IMR-90 (cell line): ENCODE measurements at regions not wholly inside any gene's neighbourhood (a gene's known extent, or its start where the extent isn't known, plus 50 kb on each side); places are given as distances from the start of the nearest gene placed in this dataset.

Experiments
- ATAC-seq: fragments of 200-7000 bp; cut with Tn5 transposase; 2 replicates; pipeline ENCODE4 v1.9.1; 2020; ENCODE audit warnings: low read depth, mild to moderate bottlenecking, moderate library complexity
- BruUV-seq: library from RNA; stranded (reverse); fragments of 400-500 nt; replicated peaks from 2 replicates; lab custom pipeline; 2021; lab: Mats Ljungman, UMichigan
- CTCF ChIA-PET: fragments of 300-600 bp; formaldehyde crosslinking; extraction: SDS; loops from one replicate; lab custom pipeline; 2021; ENCODE audit warnings: antibody characterized with exemption; lab: Yijun Ruan, JAX
- POLR2A ChIA-PET: fragments of 300-600 bp; sonication (Branson Sonifier 250); formaldehyde crosslinking; loops from one replicate; lab custom pipeline; 2022; ENCODE audit warnings: antibody characterized with exemption; ENCODE audit not compliant: unreplicated experiment; lab: Charles Lee
- DNase-seq: peaks from one replicate; pipeline ENCODE4 v3.0.0; 2013
- H2AFZ ChIP-seq: replicated peaks from 2 replicates; pipeline ENCODE3; 2013; ENCODE audit warnings: low read length, mild to moderate bottlenecking; ENCODE audit not compliant: poor library complexity
- H2AK5ac ChIP-seq: 2 replicates; pipeline ENCODE4 v1.6.1; 2013; ENCODE audit warnings: low read depth, low read length, inconsistent platforms
- H2AK9ac ChIP-seq: replicated peaks from 2 replicates; pipeline ENCODE3; 2013; ENCODE audit warnings: mild to moderate bottlenecking, low read depth, low read length, moderate library complexity; ENCODE audit not compliant: poor library complexity
- H2BK120ac ChIP-seq: 2 replicates; pipeline ENCODE4 v1.6.1; 2013; ENCODE audit warnings: low read depth, low read length, inconsistent platforms
- H2BK15ac ChIP-seq: 3 replicates; pipeline ENCODE4 v1.6.1; 2013; ENCODE audit warnings: low read depth, low read length, inconsistent platforms
- H2BK20ac ChIP-seq: 2 replicates; pipeline ENCODE4 v1.6.1; 2013; ENCODE audit warnings: low read depth, mild to moderate bottlenecking, inconsistent platforms, low read length, moderate library complexity
- H2BK5ac ChIP-seq: 2 replicates; pipeline ENCODE4 v1.6.1; 2013; ENCODE audit warnings: mild to moderate bottlenecking, low read depth, low read length, inconsistent platforms; ENCODE audit not compliant: poor library complexity, severe bottlenecking
- H3K14ac ChIP-seq: replicated peaks from 2 replicates; pipeline ENCODE4 v1.6.1; 2013; ENCODE audit warnings: low read depth, low read length, inconsistent platforms
- H3K18ac ChIP-seq: 2 replicates; pipeline ENCODE4 v1.6.1; 2013; ENCODE audit warnings: low read depth, low read length, control low read depth
- H3K23ac ChIP-seq: 2 replicates; pipeline ENCODE4 v1.6.1; 2013; ENCODE audit warnings: low read depth, low read length, inconsistent platforms
- H3K27ac ChIP-seq: 2 replicates; pipeline ENCODE4 v1.5.1; 2013; ENCODE audit warnings: mild to moderate bottlenecking, control low read depth, low read length; ENCODE audit not compliant: insufficient read depth
- H3K27me3 ChIP-seq: 2 replicates; pipeline ENCODE4 v1.6.1; 2013; ENCODE audit warnings: low read length; ENCODE audit not compliant: control insufficient read depth, insufficient read depth
- H3K36me3 ChIP-seq: 2 replicates; pipeline ENCODE4 v1.6.1; 2013; ENCODE audit warnings: low read length, mixed read lengths; ENCODE audit not compliant: control insufficient read depth, insufficient read depth
- H3K4ac ChIP-seq: 2 replicates; pipeline ENCODE4 v1.6.1; 2013; ENCODE audit warnings: low read depth, low read length, inconsistent platforms
- H3K4me1 ChIP-seq: 2 replicates; pipeline ENCODE4 v1.6.1; 2013; ENCODE audit warnings: low read length, mixed read lengths; ENCODE audit not compliant: control insufficient read depth, insufficient read depth
- H3K4me2 ChIP-seq: 2 replicates; pipeline ENCODE4 v1.6.1; 2013; ENCODE audit warnings: low read depth, mild to moderate bottlenecking, control low read depth, low read length, moderate library complexity
- H3K4me3 ChIP-seq: 2 replicates; pipeline ENCODE4 v1.5.1; 2013; ENCODE audit warnings: low read depth, mild to moderate bottlenecking, control low read depth, low read length, moderate library complexity; ENCODE audit not compliant: insufficient read depth
- H3K56ac ChIP-seq: 2 replicates; pipeline ENCODE4 v1.6.1; 2013; ENCODE audit warnings: low read length, inconsistent platforms; ENCODE audit not compliant: insufficient read depth; ENCODE audit errors: extremely low read depth
- H3K79me1 ChIP-seq, 2 experiments: 2 replicates each; pipeline ENCODE4 v1.6.1; 2013; ENCODE audit warnings: low read length in 2 of 2, inconsistent platforms in 1 of 2, low read depth in 1 of 2
- H3K9ac ChIP-seq: 2 replicates; pipeline ENCODE4 v1.6.1; 2013; ENCODE audit warnings: low read depth, low read length, control low read depth
- H3K9me1 ChIP-seq: 2 replicates; pipeline ENCODE4 v1.6.1; 2013; ENCODE audit warnings: low read length, inconsistent platforms; ENCODE audit not compliant: insufficient read depth
- H3K9me3 ChIP-seq: 2 replicates; pipeline ENCODE4 v1.6.1; 2013; ENCODE audit warnings: low read length; ENCODE audit not compliant: control insufficient read depth, insufficient read depth
- H4K20me1 ChIP-seq: 2 replicates; pipeline ENCODE4 v1.6.1; 2013; ENCODE audit warnings: low read length, inconsistent platforms; ENCODE audit not compliant: insufficient read depth
- H4K5ac ChIP-seq: 2 replicates; pipeline ENCODE4 v1.6.1; 2013; ENCODE audit warnings: mild to moderate bottlenecking, low read depth, low read length, control low read depth
- H4K8ac ChIP-seq, 2 experiments: 2 replicates each; pipeline ENCODE4 v1.6.1; 2013; ENCODE audit warnings: low read depth in 2 of 2, low read length in 2 of 2, control low read depth in 1 of 2, inconsistent platforms in 1 of 2
- H4K91ac ChIP-seq: 2 replicates; pipeline ENCODE4 v1.6.1; 2013; ENCODE audit warnings: low read depth, low read length, inconsistent platforms; ENCODE audit not compliant: insufficient read depth
- BHLHE40 ChIP-seq: fragments of 150-350 bp; IDR thresholded peaks from 2 replicates; pipeline ENCODE4 v1.6.1; 2016; ENCODE audit warnings: mild to moderate bottlenecking, low read depth, low read length
- CEBPB ChIP-seq: IDR thresholded peaks from 2 replicates; pipeline ENCODE4 v1.6.1; 2012; ENCODE audit warnings: low read depth, low read length, improper control_type of control experiment
- CHD1 ChIP-seq: IDR thresholded peaks from 2 replicates; pipeline ENCODE4 v1.6.1; 2012; ENCODE audit warnings: low read depth, low read length, improper control_type of control experiment
- ELK1 ChIP-seq: fragments of 150-350 bp; IDR thresholded peaks from 2 replicates; pipeline ENCODE4 v1.6.1; 2016; ENCODE audit warnings: low read depth, mild to moderate bottlenecking, low read length, moderate library complexity, borderline replicate concordance
- FOS ChIP-seq: fragments of 150-350 bp; IDR thresholded peaks from 2 replicates; pipeline ENCODE4 v1.6.1; 2016; ENCODE audit warnings: low read depth, low read length
- MAFK ChIP-seq: IDR thresholded peaks from 2 replicates; pipeline ENCODE4 v1.6.1; 2012; ENCODE audit warnings: low read depth, low read length, improper control_type of control experiment
- MAZ ChIP-seq: IDR thresholded peaks from 2 replicates; pipeline ENCODE4 v1.6.1; 2012; ENCODE audit warnings: low read depth, mild to moderate bottlenecking, low read length, improper control_type of control experiment, moderate library complexity, borderline replicate concordance
- MXI1 ChIP-seq: IDR thresholded peaks from 2 replicates; pipeline ENCODE4 v1.6.1; 2012; ENCODE audit warnings: low read depth, mild to moderate bottlenecking, low read length, moderate library complexity, borderline replicate concordance
- NFE2L2 ChIP-seq: fragments of 150-350 bp; IDR thresholded peaks from 2 replicates; pipeline ENCODE4 v1.6.1; 2016; ENCODE audit warnings: low read depth, mild to moderate bottlenecking, low read length
- RAD21 ChIP-seq: IDR thresholded peaks from 2 replicates; pipeline ENCODE4 v1.6.1; 2012; ENCODE audit warnings: low read length, improper control_type of control experiment
- RFX5 ChIP-seq: IDR thresholded peaks from 2 replicates; pipeline ENCODE4 v1.8.0; 2012; ENCODE audit warnings: low read depth, mild to moderate bottlenecking, low read length, moderate library complexity
- SMC3 ChIP-seq: fragments of 150-350 bp; IDR thresholded peaks from 2 replicates; pipeline ENCODE4 v1.6.1; 2016; ENCODE audit warnings: low read depth, mild to moderate bottlenecking, antibody characterized with exemption, low read length, moderate library complexity
- USF2 ChIP-seq: fragments of 150-350 bp; IDR thresholded peaks from 2 replicates; pipeline ENCODE4 v1.6.1; 2017; ENCODE audit warnings: mild to moderate bottlenecking, antibody characterized with exemption, low read length, low read depth
- WGBS, 2 experiments: methylation state at CpG; one replicate each; pipeline versions ENCODE4 v1.1.5 to v1.1.7; 2013; ENCODE audit warnings: missing lambda C conversion rate in 2 of 2; ENCODE audit not compliant: insufficient read length in 1 of 2; ENCODE audit errors: extremely low coverage in 2 of 2; 5-methylcytosine and 5-hydroxymethylcytosine counted together
- dilution Hi-C: fragments of 300-500 bp; cut with HindIII; formaldehyde crosslinking; loops from one replicate; pipeline ENCODE4 v1.14.3; 2018; ENCODE audit warnings: low sequenced_read_pairs; ENCODE audit not compliant: unreplicated experiment
- in situ Hi-C: fragments of 300-500 bp; cut with MboI; formaldehyde crosslinking; loops from 3 replicates; pipeline ENCODE4 v1.14.3; 2019; ENCODE audit warnings: low sequenced_read_pairs, inconsistent platforms, mixed read lengths
- intact Hi-C: fragments of 100-400 bp; cut with micrococcal nuclease; formaldehyde crosslinking; loops from 2 replicates; pipeline ENCODE4 v1.10.0; 2022

GRCh38 chr15:91627473-91628278 is 225.8 kb upstream of the SLCO3A1 start:
- Histone ChIP-seq H3K9me3 (no peaks in the 10 kb centered on the region), H2BK15ac (no peak overlapping the region), H2AK9ac (no peak overlapping the region), H2AFZ (no peak overlapping the region), H3K4me1 (no peaks in the 10 kb centered on the region; the same call in 1 of the 2 replicates), H3K4me3 (no peak overlapping the region), H2BK120ac (no peak overlapping the region), H3K56ac (no peak overlapping the region), H3K27ac (peak overlapping the region; percentile 34; the same call in 1 of the 2 replicates), H3K23ac (no peak overlapping the region), H2BK20ac (no peak overlapping the region), H2AK5ac (no peak overlapping the region), H3K4ac (no peak overlapping the region), H3K9me1 (no peaks in the 10 kb centered on the region), H4K8ac (no peak overlapping the region), H4K5ac (no peak overlapping the region), H4K20me1 (no peaks in the 10 kb centered on the region), H3K79me1 (no peaks in the 10 kb centered on the region), H3K4me2 (no peak overlapping the region; the same call in 1 of the 2 replicates), H3K14ac (no peak overlapping the region), H3K27me3 (no peaks in the 10 kb centered on the region), H3K9ac (no peak overlapping the region), H3K18ac (no peak overlapping the region), H4K91ac (no peak overlapping the region), H3K36me3 (no peaks in the 10 kb centered on the region), H2BK5ac (no peak overlapping the region)
- intact Hi-C loops (no loop called here), in situ Hi-C loops (no loop called here), dilution Hi-C loops (no loop called here)
- BruUV-seq: no TSS peak
- peak; percentile 10 for DNase-seq
- WGBS, 2 experiments: 0% methylated on average over 3 of the region's 11 CpGs; no CpG with 5 or more reads in 1 of the 2 experiments
- POLR2A ChIA-PET: no interaction called here
- no peak for TF ChIP-seq MAZ
- no peak for TF ChIP-seq MXI1
- no peak for TF ChIP-seq BHLHE40
- no peak for TF ChIP-seq RFX5
- no peak for TF ChIP-seq CEBPB
- no peak for TF ChIP-seq RAD21
- no peak for TF ChIP-seq NFE2L2
- TF ChIP-seq SMC3: no peak
- TF ChIP-seq ELK1: no peak
- TF ChIP-seq CHD1: no peak
- TF ChIP-seq USF2: no peak
- no peak for TF ChIP-seq MAFK
- TF ChIP-seq FOS: no peak
- CTCF ChIA-PET: no interaction called here
- ATAC-seq: peak; percentile 68
